HepG2 (cell line): ENCODE measurements at regions not wholly inside any gene's neighbourhood (a gene's known extent, or its start where the extent isn't known, plus 50 kb on each side); places are given as distances from the start of the nearest gene placed in this dataset.

ENCODE experiments used
- GTF2F1 ChIP-seq: fragments of 150-350 bp; IDR thresholded peaks from 2 replicates; pipeline ENCODE4 v1.6.1; 2014; ENCODE audit warnings: low read length
- JUNB ChIP-seq: sonication (generic); formaldehyde crosslinking; IDR thresholded peaks from 2 replicates; pipeline ENCODE4 v1.8.0; 2022; ENCODE audit warnings: missing genetic modification reagents, mild to moderate bottlenecking, borderline replicate concordance
- NKX3-1 ChIP-seq: sonication (generic); formaldehyde crosslinking; IDR thresholded peaks from 2 replicates; pipeline ENCODE4 v1.5.0; 2020; ENCODE audit warnings: missing genetic modification reagents
- RARG ChIP-seq: sonication (generic); formaldehyde crosslinking; IDR thresholded peaks from 2 replicates; pipeline ENCODE4 v1.4.0; 2020; ENCODE audit warnings: low read depth, mild to moderate bottlenecking, missing genetic modification reagents
- THAP7 ChIP-seq: sonication (generic); formaldehyde crosslinking; IDR thresholded peaks from 2 replicates; pipeline ENCODE4 v1.8.1; 2023; ENCODE audit warnings: mild to moderate bottlenecking, missing genetic modification reagents
- ZIK1 ChIP-seq: sonication (generic); formaldehyde crosslinking; IDR thresholded peaks from 2 replicates; pipeline ENCODE4 v1.5.0; 2020; ENCODE audit warnings: mild to moderate bottlenecking, low read depth, missing genetic modification reagents, borderline replicate concordance
- ZMAT3 ChIP-seq: sonication (generic); formaldehyde crosslinking; conservative IDR thresholded peaks from 2 replicates; pipeline ENCODE4 v1.7.0; 2021; ENCODE audit warnings: missing genetic modification reagents
- ZNF138 ChIP-seq: sonication (generic); formaldehyde crosslinking; IDR thresholded peaks from 2 replicates; pipeline ENCODE4 v1.5.0; 2020; ENCODE audit warnings: mild to moderate bottlenecking, low read depth, missing genetic modification reagents
- ZNF142 ChIP-seq: sonication (generic); formaldehyde crosslinking; IDR thresholded peaks from 2 replicates; pipeline ENCODE4 v1.4.0; 2020; ENCODE audit warnings: missing genetic modification reagents
- ZNF710 ChIP-seq: sonication (generic); formaldehyde crosslinking; IDR thresholded peaks from 2 replicates; pipeline ENCODE4 v1.5.0; 2020; ENCODE audit warnings: mild to moderate bottlenecking, missing genetic modification reagents, borderline replicate concordance

- TF ChIP-seq ZNF142 (CRISPR knock-in tag) (no peak), THAP7 (CRISPR knock-in tag) (no peak), GTF2F1 (no peak), ZNF138 (CRISPR knock-in tag) (no peak), RARG (CRISPR knock-in tag) (no peak), ZIK1 (CRISPR knock-in tag) (no peak), JUNB (no peak), ZNF710 (no peak), NKX3-1 (no peak), ZMAT3 (CRISPR knock-in tag) (no peak)
Measured at GRCh38 chr11:109264128-109264527, 157.9 kb upstream of the C11orf87 start (continued).
